SK-N-DZ (cell line): ENCODE measurements at regions not wholly inside any gene's neighbourhood (a gene's known extent, or its start where the extent isn't known, plus 50 kb on each side); places are given as distances from the start of the nearest gene placed in this dataset.
"Not testable (repeated sequence)": the region's sequence is repeated elsewhere in the genome, so short reads cannot be mapped to it uniquely, and the experiment has no call there.

Source experiments
- DNase-seq: peaks from one replicate; pipeline ENCODE4 v3.0.0-alpha.2; 2015; ENCODE audit warnings: low spot score

DNA sequence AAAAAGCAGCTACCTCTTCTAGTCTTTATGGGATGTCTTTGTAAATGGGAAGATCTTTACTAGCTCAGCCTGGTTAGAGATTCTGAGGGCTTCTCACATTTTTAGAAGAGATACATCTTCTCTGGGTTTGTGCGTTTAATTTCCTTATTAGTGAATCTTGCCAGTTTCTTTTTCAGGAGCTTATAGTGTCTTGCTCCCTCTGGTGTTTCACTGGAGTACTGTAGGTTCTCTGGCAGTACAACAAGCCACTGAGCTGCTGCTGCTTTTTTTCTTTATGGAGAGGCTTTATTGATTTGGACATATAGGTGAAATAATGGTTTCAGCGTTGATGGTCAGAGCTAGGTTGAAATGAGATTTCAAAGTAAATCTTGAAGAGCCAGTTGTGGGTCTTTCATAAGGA lies 82.9 kb downstream of the LAS1L start:
- peak; percentile 53 for DNase-seq

DNA sequence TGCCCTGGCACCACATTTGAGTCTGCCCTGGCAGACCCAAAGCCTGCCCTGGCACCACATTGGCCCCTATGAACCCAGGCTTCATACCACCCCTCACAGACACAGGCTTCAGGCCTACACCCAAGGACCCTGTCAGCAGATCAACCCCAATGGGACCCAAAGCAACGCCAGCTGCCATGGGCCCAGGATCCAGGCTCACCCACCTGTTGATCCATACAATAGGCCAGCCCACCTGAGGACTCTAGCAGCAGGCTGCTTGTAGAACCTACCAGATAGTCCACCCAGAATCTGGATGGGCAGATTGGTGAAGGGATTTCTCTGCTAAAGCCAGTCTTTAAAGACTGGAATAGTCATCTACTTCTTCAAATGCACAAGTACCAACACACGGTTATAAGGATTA lies 114.4 kb downstream of the LAS1L start:
- no peak for DNase-seq

DNA sequence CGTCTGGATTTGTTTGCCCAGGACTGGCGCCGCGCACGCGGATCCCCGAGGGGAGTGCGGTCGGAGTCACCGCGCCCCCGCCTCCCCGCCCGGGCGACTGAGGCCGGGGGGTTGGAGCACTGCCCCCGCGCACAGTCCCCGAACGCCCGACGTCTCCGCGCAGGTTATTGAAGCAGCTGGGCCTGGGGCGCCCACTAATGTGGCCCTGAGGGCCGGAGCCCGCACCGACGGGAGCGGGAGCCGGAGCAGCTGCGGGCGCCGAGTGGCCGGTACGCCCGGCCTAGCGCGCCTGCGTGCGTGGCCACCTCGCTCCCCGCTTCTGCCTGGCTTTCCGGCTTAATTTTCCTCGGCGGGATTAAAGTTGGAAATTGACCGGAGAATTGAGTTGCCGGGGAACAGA lies 126.9 kb downstream of the LAS1L start:
- DNase-seq: not testable (repeated sequence)

DNA sequence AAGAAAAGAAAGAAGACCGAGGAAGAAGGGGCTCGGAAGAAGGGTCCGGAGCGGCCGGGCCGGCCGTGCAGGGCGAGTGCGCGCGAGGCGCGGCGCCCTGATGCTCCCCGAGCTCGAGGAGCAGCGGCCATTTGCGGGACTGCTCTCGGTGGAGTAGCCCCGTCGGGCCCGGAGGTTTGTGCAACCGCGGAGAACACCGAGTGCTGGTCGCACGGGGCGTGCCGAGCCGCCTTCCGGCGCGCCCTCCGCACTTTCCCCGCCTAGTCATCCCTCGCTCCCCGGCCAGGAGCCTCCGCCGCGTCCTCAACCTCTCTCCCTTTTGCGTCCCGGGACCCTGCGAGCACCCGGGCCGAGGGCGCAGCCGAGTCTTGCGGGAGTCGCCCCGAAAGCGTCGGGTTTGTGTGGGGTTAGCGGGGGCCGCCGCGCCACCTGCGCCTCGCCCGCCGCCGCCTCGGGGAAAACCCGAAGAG lies 127.4 kb downstream of the LAS1L start:
- DNase-seq: no peak

DNA sequence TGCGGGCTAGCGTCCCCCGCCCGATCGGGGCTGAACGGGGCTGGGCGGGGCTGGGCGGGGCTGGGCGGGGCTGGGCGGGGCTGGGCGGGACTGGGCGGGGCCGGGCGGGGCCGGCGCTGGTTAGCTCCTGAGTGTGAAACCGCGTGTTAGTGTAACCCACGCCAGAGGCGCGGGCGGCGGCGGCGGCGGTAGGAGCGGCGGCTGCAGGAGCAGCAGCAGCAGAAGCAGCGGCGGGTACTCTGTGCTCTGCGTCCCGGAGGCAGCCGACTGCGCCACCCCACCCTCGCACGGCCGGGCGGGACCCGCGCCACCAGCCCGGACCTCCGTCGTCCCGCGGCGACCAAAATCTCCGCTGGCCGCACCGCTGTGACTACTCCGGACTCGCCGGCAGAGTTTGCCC lies 128.1 kb downstream of the LAS1L start:
- no peak for DNase-seq

DNA sequence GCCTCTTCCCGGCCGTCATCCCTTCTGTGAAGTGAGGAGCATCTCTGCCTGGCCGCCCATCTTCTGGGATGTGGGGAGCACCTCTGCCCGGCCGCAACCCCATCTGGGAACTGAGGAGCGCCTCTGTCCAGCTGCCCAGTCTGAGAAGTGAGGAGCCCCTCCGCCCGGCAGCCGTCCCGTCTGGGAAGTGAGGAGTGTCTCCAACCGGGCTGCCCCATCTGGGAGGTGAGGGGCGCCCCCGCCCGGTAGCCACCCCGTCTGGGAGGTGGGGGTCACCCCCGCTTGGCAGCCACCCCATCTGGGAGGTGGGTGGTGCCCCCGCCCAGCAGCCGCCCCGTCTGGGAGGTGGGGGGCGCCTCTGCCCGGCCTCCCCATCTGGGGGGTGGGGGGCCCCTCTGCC lies 142.3 kb downstream of the LAS1L start:
- DNase-seq: no peak

DNA sequence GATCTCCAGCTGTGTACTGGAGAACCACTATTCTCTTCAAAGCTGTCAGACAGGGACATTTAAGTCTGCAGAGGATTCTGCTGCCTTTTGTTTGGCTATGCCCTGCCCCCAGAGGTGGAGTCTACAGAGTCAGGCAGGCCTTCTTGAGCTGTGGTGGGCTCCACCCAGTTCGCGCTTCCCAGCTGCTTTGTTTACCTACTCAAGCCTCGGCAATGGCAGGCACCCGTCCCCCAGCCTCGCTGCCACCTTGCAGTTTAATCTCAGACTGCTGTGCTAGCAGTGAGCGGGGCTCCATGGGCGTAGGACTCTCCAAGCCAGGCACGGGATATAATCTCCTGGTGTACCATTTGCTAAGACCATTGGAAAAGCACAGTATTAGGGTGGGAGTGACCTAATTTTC lies 145.5 kb downstream of the LAS1L start:
- DNase-seq: not testable (repeated sequence)
